Activated naive CD8-positive, alpha-beta T cell treated with anti-CD3 and anti-CD28 coated beads, Interleukin-2, amount 50 U/mL, for 24 hours (primary cell): ENCODE measurements at regions not wholly inside any gene's neighbourhood (a gene's known extent, or its start where the extent isn't known, plus 50 kb on each side); places are given as distances from the start of the nearest gene placed in this dataset.

Experiments used
- ATAC-seq: fragments of 150-1000 bp; cut with Tn5 transposase; one replicate; pipeline ENCODE4 v1.10.0; 2021
- DNase-seq: peaks from one replicate; pipeline ENCODE4 v3.0.0; 2021
- H3K27ac Mint-ChIP-seq: one replicate; pipeline ENCODE4 v1.8.0; 2021; ENCODE audit warnings: mild to moderate bottlenecking, mixed read lengths
- H3K27me3 Mint-ChIP-seq: one replicate; pipeline ENCODE4 v1.8.0; 2021; ENCODE audit warnings: mixed read lengths
- H3K36me3 Mint-ChIP-seq: one replicate; pipeline ENCODE4 v1.8.0; 2021; ENCODE audit warnings: low read depth, mixed read lengths
- H3K4me1 Mint-ChIP-seq: one replicate; pipeline ENCODE4 v1.8.0; 2021; ENCODE audit warnings: mixed read lengths
- H3K4me3 Mint-ChIP-seq: one replicate; pipeline ENCODE4 v1.8.0; 2021; ENCODE audit warnings: mild to moderate bottlenecking, moderate library complexity, mixed read lengths
- H3K9me3 Mint-ChIP-seq: one replicate; pipeline ENCODE4 v1.8.0; 2021; ENCODE audit warnings: mixed read lengths

- Mint-ChIP-seq H3K27ac (no peak overlapping the region), H3K4me3 (no peak overlapping the region), H3K4me1 (no peaks in the 10 kb centered on the region), H3K9me3 (peaks cover 4% of the 10 kb centered on the region), H3K27me3 (peaks cover 5% of the 10 kb centered on the region), H3K36me3 (no peaks in the 10 kb centered on the region)
- ATAC-seq (no peak), DNase-seq (no peak)
These were observed 309.6 kb upstream of the MKI67 start for GRCh38 chr10:128435811-128436210.

- no peak for DNase-seq
- Mint-ChIP-seq H3K27me3 (peaks cover 5% of the 10 kb centered on the region), H3K9me3 (peaks cover 4% of the 10 kb centered on the region), H3K36me3 (no peaks in the 10 kb centered on the region), H3K4me1 (no peaks in the 10 kb centered on the region), H3K4me3 (no peak overlapping the region), H3K27ac (no peak overlapping the region)
- no peak for ATAC-seq
These were observed 311.6 kb upstream of the MKI67 start for GRCh38 chr10:128437786-128438345.

- Mint-ChIP-seq H3K36me3 (no peaks in the 10 kb centered on the region), H3K4me3 (no peak overlapping the region), H3K27ac (no peak overlapping the region), H3K27me3 (peaks cover 5% of the 10 kb centered on the region), H3K9me3 (peaks cover 4% of the 10 kb centered on the region), H3K4me1 (no peaks in the 10 kb centered on the region)
- DNase-seq (no peak), ATAC-seq (no peak)
These were observed 312.3 kb upstream of the MKI67 start for GRCh38 chr10:128438417-128439063.

GRCh38 chr10:128440513-128441160, 314.4 kb upstream of the MKI67 start:
- no peak overlapping the region for H3K4me3 Mint-ChIP-seq
- no peak for DNase-seq
- H3K9me3 Mint-ChIP-seq, result peaks cover 4% of the 10 kb centered on the region
- peaks cover 3% of the 10 kb centered on the region for H3K27me3 Mint-ChIP-seq
- no peak for ATAC-seq
- no peaks in the 10 kb centered on the region for H3K36me3 Mint-ChIP-seq
- H3K4me1 Mint-ChIP-seq, result no peaks in the 10 kb centered on the region
- no peak overlapping the region for H3K27ac Mint-ChIP-seq

- no peaks in the 10 kb centered on the region for H3K27me3 Mint-ChIP-seq
- no peak for ATAC-seq
- H3K4me3 Mint-ChIP-seq, result no peak overlapping the region
- H3K27ac Mint-ChIP-seq, result no peak overlapping the region
- no peak for DNase-seq
- H3K36me3 Mint-ChIP-seq, result no peaks in the 10 kb centered on the region
- no peaks in the 10 kb centered on the region for H3K9me3 Mint-ChIP-seq
- no peaks in the 10 kb centered on the region for H3K4me1 Mint-ChIP-seq
These were observed 317.8 kb upstream of the MKI67 start for GRCh38 chr10:128443925-128444518.

DNA sequence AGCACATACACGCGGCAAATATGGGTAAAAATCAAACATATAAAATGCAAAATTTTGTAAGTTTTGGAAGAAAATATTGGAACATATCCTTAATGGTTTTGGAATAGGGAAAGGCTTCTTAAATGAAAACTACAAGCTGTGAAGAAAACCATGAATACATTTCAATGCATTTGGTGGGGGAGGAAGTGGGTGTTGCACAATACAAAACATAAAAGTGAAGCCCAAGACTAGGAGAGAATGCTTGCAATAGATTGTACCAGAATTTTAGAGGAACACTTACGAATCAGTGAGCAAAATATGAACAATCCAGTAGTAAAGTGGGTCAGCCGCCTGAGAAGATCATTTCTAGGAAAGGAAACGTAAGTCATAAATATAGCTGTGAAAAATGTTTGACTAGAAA, 322.6 kb upstream of the MKI67 start:
- ATAC-seq, result no peak
- DNase-seq, result no peak
- Mint-ChIP-seq H3K27me3 (no peaks in the 10 kb centered on the region), H3K27ac (no peak overlapping the region), H3K4me3 (no peak overlapping the region), H3K9me3 (no peaks in the 10 kb centered on the region), H3K4me1 (no peaks in the 10 kb centered on the region), H3K36me3 (no peaks in the 10 kb centered on the region)

DNA sequence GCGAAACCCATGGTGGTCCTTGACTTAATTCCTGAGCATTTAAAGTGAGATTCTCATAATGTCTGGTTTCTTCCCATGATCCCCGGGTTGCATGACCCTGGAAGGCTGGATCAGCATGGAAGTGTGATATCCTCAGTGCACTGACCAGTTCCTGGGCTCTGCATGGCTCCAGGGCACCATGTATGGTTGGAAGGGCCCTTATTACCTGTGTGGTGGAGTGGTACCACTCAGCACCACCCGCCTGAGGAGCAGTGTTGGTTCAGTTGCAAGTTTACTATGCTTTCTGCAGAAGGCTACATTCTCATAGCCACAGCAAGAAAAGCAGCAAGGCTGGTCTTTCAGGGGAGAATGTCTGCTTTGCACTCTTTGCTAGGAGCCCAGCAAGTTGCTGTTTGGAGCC, 325.7 kb upstream of the MKI67 start:
- no peaks in the 10 kb centered on the region for H3K4me1 Mint-ChIP-seq
- H3K4me3 Mint-ChIP-seq, result no peak overlapping the region
- no peaks in the 10 kb centered on the region for H3K27me3 Mint-ChIP-seq
- no peak for DNase-seq
- no peaks in the 10 kb centered on the region for H3K36me3 Mint-ChIP-seq
- no peak overlapping the region for H3K27ac Mint-ChIP-seq
- no peaks in the 10 kb centered on the region for H3K9me3 Mint-ChIP-seq
- no peak for ATAC-seq

- H3K36me3 Mint-ChIP-seq, result no peaks in the 10 kb centered on the region
- H3K4me1 Mint-ChIP-seq, result no peaks in the 10 kb centered on the region
- no peak for ATAC-seq
- H3K27me3 Mint-ChIP-seq, result no peaks in the 10 kb centered on the region
- H3K4me3 Mint-ChIP-seq, result no peak overlapping the region
- no peak for DNase-seq
- H3K27ac Mint-ChIP-seq, result no peak overlapping the region
- no peaks in the 10 kb centered on the region for H3K9me3 Mint-ChIP-seq
These were observed 330.0 kb upstream of the MKI67 start for GRCh38 chr10:128456271-128456670.

GRCh38 chr10:128457136-128457535, 330.9 kb upstream of the MKI67 start:
- H3K4me3 Mint-ChIP-seq, result no peak overlapping the region
- no peaks in the 10 kb centered on the region for H3K4me1 Mint-ChIP-seq
- ATAC-seq, result no peak
- no peak overlapping the region for H3K27ac Mint-ChIP-seq
- H3K36me3 Mint-ChIP-seq, result no peaks in the 10 kb centered on the region
- DNase-seq, result no peak
- no peaks in the 10 kb centered on the region for H3K9me3 Mint-ChIP-seq
- H3K27me3 Mint-ChIP-seq, result peaks cover 3% of the 10 kb centered on the region

- peaks cover 3% of the 10 kb centered on the region for H3K27me3 Mint-ChIP-seq
- no peak overlapping the region for H3K27ac Mint-ChIP-seq
- DNase-seq (no peak), ATAC-seq (no peak)
- H3K4me3 Mint-ChIP-seq, result no peak overlapping the region
- no peaks in the 10 kb centered on the region for H3K36me3 Mint-ChIP-seq
- H3K9me3 Mint-ChIP-seq, result no peaks in the 10 kb centered on the region
- H3K4me1 Mint-ChIP-seq, result no peaks in the 10 kb centered on the region
These were observed 335.8 kb upstream of the MKI67 start for GRCh38 chr10:128461991-128462390.

GRCh38 chr10:128462844-128463243, 336.6 kb upstream of the MKI67 start:
- Mint-ChIP-seq H3K4me1 (no peaks in the 10 kb centered on the region), H3K36me3 (no peaks in the 10 kb centered on the region), H3K27ac (no peak overlapping the region), H3K9me3 (no peaks in the 10 kb centered on the region), H3K4me3 (no peak overlapping the region), H3K27me3 (peaks cover 3% of the 10 kb centered on the region)
- ATAC-seq (no peak), DNase-seq (no peak)

GRCh38 chr10:128463991-128464760, 338.0 kb upstream of the MKI67 start:
- no peaks in the 10 kb centered on the region for H3K36me3 Mint-ChIP-seq
- H3K9me3 Mint-ChIP-seq, result no peaks in the 10 kb centered on the region
- no peak overlapping the region for H3K27ac Mint-ChIP-seq
- no peak overlapping the region for H3K4me3 Mint-ChIP-seq
- no peaks in the 10 kb centered on the region for H3K4me1 Mint-ChIP-seq
- H3K27me3 Mint-ChIP-seq, result peaks cover 3% of the 10 kb centered on the region
- ATAC-seq, result no peak
- peak; percentile 10 for DNase-seq

DNA sequence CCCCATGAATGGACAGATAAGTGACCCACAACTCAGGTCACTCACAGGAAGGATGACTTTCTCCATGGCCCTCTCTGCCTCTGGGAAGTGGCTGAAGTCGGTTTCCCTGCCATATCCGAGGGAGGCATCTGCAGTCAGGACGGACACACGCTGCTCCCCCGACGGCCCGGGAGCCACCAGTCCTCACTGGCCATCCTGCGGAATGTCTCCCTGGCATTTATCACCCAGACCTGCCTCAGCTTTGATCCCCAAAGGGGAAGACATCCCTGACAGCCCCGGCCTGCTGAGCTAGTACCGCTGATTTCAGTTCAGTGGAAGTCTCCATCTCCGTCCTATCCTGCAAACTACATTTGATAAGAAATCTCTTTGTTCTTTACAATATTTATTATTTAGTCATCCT, 339.5 kb upstream of the MKI67 start:
- Mint-ChIP-seq H3K9me3 (no peaks in the 10 kb centered on the region), H3K4me3 (no peak overlapping the region), H3K36me3 (no peaks in the 10 kb centered on the region), H3K4me1 (no peaks in the 10 kb centered on the region), H3K27me3 (peaks cover 3% of the 10 kb centered on the region), H3K27ac (no peak overlapping the region)
- ATAC-seq (no peak), DNase-seq (no peak)

DNA sequence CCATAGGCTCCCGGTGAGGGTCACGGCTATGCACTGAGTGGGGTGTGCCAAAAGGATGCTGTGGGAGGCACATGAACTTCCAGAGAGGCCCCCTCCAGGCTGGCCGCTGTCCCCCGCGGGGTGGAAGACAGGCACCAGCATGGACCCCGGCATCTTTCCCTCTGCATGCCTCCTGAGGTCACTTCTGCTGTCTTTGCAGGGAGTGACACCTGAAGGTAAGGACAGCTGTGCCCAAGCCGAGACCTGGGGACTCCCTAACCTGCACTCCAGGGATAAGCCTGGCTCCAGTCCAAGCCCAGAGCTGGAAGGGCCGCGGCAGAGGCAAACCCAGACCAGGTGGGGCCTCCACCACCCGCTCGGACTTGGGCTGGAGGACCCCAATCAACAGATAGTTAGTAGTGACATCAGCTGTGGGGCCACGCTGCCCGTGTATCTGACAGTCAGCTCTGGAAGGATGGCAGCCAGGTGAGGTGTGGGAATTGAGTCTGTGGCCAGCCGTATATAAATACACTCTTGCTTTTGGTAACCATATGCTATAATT, 340.7 kb upstream of the MKI67 start:
- no peak for ATAC-seq
- Mint-ChIP-seq H3K27ac (no peak overlapping the region), H3K27me3 (no peaks in the 10 kb centered on the region), H3K36me3 (no peaks in the 10 kb centered on the region), H3K4me1 (no peaks in the 10 kb centered on the region), H3K9me3 (no peaks in the 10 kb centered on the region), H3K4me3 (no peak overlapping the region)
- no peak for DNase-seq
